GM11168 (cell line): ENCODE measurements at regions not wholly inside any gene's neighbourhood (a gene's known extent, or its start where the extent isn't known, plus 50 kb on each side); places are given as distances from the start of the nearest gene placed in this dataset.

Experiments
- in situ Hi-C: fragments of 300-500 bp; cut with MboI; formaldehyde crosslinking; loops from one replicate; pipeline ENCODE4 v1.12.0; 2022; ENCODE audit warnings: low sequenced_read_pairs; ENCODE audit not compliant: unreplicated experiment

DNA sequence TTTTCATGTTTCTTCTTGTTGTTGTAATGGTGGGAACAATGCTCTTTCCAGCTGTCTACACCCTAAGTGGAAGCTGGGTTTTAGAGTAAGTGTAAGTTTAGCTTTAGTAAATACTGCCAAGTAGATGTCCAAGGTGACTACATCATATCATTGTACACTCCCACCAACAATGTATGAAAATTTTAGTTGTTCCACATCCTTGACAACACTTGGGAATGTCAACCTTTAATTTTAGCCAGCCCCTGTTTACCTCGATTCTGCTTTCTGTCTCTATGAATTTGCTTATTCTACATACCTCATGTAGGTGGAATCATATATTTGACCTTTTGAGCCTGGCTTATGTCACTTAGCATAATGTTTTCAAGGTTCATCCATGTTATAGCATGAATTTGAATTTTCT lies 93.0 kb downstream of the MTPAP start:
- in situ Hi-C loops, result loop anchor here (10.0 kb wide), 1 partner anchor 251 kb away; no protein-coding TSS in a partner anchor

- in situ Hi-C loops, result loop anchor here (10.0 kb wide), 1 partner anchor 250 kb away; no protein-coding TSS in a partner anchor
These were observed 94.2 kb downstream of the MTPAP start for GRCh38 chr10:30254926-30255325.

DNA sequence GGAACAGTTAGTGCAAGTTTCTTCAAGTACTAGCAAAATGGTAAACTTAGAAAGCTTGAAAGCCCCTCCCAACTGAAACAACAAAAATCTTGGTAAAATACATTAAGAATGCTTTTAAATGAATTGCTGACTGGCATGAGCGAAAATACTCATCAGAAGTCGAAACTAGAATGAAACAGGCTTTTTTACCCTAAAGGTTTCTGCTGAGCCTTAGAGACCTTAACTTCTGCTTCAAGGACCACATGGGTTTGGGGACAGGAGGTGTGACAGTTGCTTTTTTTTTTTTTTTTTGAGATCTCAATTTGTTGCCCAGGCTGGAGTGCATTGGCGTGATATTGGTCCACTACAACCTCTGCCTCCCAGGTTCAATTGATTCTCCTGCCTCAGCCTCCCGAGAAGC lies 100.3 kb downstream of the MTPAP start:
- in situ Hi-C loops, result no loop called here

DNA sequence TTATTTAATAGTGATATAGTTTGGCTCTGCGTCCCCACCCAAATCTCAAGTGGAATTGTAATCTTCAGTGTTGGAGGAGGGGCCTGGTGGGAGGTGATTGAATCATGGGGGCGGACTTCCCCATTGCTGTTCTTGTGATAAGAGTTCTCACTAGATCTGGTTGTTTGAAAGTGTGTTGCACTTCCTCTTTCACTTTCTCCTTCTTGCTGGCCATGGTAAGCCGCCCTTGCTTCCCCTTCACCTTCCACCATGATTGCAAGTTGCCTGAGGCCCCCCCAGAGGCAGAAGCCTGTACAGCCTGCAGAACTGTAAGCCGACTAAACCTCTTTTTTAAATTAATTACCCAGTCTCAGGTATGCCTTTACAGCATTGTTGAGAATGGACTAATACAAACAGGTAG lies 101.4 kb downstream of the MTPAP start:
- in situ Hi-C loops, result no loop called here

GRCh38 chr10:30241422-30242110 lies 107.5 kb downstream of the MTPAP start:
- in situ Hi-C loops, result no loop called here

- in situ Hi-C loops, result no loop called here
These were observed 110.2 kb downstream of the MTPAP start for GRCh38 chr10:30238836-30239235.

- in situ Hi-C loops, result no loop called here
These were observed 115.7 kb downstream of the MTPAP start for GRCh38 chr10:30233186-30233959.

GRCh38 chr10:30231709-30232108 lies 117.4 kb downstream of the MTPAP start:
- in situ Hi-C loops, result no loop called here

DNA sequence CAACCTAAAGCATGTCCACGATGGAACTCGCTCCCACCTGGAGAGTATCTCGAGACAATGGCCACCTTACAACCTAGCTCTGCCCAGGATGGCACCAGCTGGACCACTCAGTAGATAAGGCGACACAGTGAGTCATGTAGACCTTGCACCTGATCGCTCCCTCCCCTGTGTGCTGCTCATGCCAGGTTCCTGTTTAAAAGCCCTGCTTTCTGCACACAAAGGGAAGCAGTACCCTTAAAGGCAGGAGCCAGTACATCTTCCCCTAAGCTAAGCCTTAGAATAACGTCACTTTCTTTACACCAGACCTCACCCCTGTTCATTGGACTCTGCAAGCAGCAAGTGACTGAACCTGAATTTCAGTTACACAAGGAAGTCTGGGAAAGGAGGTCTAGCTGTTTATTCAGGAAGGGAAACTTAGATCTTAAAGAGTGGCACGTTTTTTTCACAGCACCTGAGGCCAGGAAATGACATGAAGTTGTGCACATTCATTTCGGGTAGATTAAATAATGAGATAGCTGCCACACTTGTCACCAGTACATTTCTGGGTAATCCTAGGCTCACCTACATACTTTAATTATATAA lies 117.9 kb downstream of the MTPAP start:
- in situ Hi-C loops, result no loop called here

GRCh38 chr10:30229536-30229935 lies 119.5 kb downstream of the MTPAP start:
- in situ Hi-C loops, result no loop called here

DNA sequence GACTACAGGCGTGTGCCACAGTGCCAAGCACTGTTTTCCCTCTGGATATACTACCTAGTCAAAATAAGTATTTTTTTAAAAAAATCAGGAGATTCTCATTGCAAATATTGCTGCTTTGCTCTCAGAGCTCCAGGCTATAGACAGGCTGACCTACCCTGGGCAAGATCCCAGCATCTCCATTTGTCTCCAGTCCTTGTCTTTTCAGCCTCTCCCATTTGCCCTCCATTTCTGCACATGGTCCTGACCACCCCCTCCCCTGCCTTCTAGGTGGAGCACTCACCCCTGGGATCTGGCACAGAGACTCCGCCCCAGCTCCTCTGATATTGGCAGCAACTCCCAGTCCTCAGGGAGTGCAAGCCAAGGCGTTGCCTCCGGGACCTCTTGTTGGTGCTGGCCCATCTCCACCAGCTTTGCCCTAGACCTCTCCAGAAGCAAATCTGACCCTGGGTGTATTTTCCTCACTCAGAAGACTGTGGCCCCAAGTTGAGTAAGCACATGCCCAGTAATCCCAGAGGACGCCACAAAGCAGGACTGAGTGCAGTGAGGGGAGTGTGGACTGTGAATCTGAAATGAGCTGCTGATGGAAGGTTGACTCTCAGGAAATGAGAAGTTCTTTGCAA lies 120.6 kb downstream of the MTPAP start:
- in situ Hi-C loops, result no loop called here

DNA sequence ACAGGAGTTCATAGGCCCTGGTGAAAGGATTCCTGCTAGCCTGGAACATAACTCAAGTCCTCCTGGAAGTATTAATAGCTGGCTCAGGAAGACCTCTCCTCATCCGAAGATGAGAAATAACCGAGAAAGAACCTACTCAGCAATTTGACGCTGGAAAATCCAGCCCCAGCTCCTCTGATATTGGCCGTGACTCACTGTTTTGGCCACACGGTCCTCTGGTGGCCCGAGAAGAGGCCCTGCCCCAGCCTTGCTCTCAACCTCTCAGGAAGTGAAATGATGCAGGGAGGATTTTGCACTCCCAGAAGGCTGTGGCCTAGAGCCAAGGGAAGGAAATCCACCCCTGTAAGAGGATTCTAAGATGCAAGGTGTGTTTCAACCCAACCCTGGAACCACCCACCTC lies 121.6 kb downstream of the MTPAP start:
- in situ Hi-C loops, result no loop called here

GRCh38 chr10:30219971-30220751 lies 128.9 kb downstream of the MTPAP start:
- in situ Hi-C loops, result no loop called here

GRCh38 chr10:30216821-30217220 lies 132.3 kb downstream of the MTPAP start:
- in situ Hi-C loops, result no loop called here

- in situ Hi-C loops, result no loop called here
These were observed 133.5 kb downstream of the MTPAP start for GRCh38 chr10:30215623-30216022.

DNA sequence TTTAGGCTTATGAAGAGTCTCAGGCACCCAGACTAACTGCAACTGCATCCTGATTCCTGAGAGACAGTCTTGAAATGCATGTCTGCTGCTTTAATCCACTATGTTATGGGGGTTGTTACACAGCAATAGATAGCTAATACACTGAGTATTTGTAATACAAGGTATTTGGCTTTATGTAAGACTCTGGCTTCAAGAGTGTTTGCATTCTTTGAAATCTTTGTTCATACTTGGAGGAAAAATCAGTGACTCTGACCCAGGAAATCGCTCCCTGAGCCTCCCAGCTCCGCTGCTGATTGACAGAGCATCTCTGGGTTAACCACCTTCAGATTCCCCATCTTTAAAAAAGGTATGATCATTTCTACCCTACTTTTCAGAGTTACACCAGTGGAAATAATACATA lies 133.9 kb downstream of the MTPAP start:
- in situ Hi-C loops, result no loop called here

DNA sequence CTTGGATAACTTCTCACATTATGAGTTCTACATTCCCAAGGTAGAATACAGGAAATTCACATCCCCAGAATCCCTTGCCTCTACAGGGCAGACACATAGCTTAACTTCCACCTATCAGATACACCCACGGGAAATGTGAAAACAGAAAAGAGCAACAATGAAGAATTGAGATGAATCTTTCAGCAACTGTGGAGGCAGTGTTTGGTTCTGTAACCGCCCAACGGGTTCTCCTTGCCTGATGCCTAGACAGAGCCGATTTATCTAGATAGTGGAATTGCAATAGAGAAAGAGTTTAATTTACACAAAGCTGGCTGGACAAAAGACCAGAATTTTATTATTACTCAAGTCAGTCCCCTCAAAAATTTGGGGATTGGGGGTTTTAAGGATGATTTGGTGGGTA lies 138.8 kb downstream of the MTPAP start:
- in situ Hi-C loops, result no loop called here

GRCh38 chr10:30208330-30208729 lies 140.7 kb downstream of the MTPAP start:
- in situ Hi-C loops, result no loop called here

DNA sequence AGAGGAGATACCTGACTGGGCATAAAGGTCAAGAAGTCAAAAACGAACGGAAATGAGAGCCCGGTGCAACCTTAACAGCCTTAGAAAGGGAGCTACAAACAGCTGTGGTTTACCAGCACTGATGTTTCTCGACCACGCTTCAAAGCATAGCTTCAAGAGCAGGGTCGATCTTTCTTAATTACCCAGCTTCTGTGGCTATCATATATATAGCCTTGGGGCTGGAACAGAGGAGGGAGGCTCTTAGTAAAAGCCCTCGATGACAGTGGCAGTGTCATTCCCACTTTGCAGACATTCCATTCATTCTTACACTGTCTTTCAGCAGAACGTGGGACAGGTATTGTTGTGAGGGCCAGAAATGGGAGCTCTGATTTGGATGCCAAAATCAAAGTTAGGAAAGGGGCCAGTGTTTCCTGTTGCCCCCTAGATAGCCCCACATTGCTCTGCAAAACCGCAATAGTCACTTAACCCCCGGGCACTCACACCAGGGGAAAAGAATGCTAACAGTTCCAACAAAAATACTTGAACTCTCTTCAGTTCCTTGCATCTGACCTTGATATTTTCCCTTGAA lies 141.5 kb downstream of the MTPAP start:
- in situ Hi-C loops, result no loop called here

DNA sequence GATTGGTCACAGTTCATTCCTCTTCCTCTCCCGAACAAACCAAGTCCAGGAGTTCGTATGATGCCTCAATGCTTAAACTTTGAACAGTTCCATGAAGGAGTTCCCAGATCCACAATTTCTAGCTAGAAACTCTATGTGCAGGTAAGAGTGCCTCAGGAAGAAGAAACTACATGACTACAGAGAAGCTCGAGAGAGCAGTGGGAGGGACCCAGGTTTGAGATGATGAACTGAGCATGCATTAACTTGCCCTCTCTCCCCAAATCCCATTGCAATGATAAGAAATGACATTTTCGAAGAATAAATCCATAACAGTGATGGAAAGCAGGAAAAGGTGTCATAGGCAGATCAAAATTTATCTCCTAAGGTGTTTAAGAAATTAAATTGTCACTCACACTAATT lies 140.6 kb upstream of the JCAD start:
- in situ Hi-C loops, result no loop called here
